Right lobe of liver (tissue), 4 donors: ENCODE measurements at regions not wholly inside any gene's neighbourhood (a gene's known extent, or its start where the extent isn't known, plus 50 kb on each side); places are given as distances from the start of the nearest gene placed in this dataset.

Experiments used
- POLR2A ChIP-seq: fragments of 450-650 bp; IDR thresholded peaks from one replicate; pipeline ENCODE4 v1.6.1; 2017; ENCODE audit warnings: antibody characterized with exemption, mild to moderate bottlenecking
- TF ChIP-seq, protein P1 (sequence below), 4 donors: fragments of 200-600 bp in 3 of 4; fragments of 450-650 bp in 1 of 4; IDR thresholded peaks; one replicate each; pipeline versions ENCODE4 v1.5.1 to v1.8.0; 2016 to 2022; ENCODE audit warnings: antibody characterized with exemption in 4 of 4, mild to moderate bottlenecking in 2 of 4
- donor health status: DM: no; HTN: no; CAD: no.
- donor health status: DM: no; HTN: no; CAD: no.
- donor health status: DM: no; HTN: yes; CAD: no.

- TF ChIP-seq, protein P1, sequence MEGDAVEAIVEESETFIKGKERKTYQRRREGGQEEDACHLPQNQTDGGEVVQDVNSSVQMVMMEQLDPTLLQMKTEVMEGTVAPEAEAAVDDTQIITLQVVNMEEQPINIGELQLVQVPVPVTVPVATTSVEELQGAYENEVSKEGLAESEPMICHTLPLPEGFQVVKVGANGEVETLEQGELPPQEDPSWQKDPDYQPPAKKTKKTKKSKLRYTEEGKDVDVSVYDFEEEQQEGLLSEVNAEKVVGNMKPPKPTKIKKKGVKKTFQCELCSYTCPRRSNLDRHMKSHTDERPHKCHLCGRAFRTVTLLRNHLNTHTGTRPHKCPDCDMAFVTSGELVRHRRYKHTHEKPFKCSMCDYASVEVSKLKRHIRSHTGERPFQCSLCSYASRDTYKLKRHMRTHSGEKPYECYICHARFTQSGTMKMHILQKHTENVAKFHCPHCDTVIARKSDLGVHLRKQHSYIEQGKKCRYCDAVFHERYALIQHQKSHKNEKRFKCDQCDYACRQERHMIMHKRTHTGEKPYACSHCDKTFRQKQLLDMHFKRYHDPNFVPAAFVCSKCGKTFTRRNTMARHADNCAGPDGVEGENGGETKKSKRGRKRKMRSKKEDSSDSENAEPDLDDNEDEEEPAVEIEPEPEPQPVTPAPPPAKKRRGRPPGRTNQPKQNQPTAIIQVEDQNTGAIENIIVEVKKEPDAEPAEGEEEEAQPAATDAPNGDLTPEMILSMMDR (IDR thresholded peaks at IDR 0.05): no peak
- TF ChIP-seq POLR2A: no peak
These were observed 825.4 kb downstream of the SEMA5A start for GRCh38 chr5:8720506-8720905.
